H9 (cell line): ENCODE measurements at regions not wholly inside any gene's neighbourhood (a gene's known extent, or its start where the extent isn't known, plus 50 kb on each side); places are given as distances from the start of the nearest gene placed in this dataset.

ENCODE experiments used
- DNase-seq: peaks from one replicate; pipeline ENCODE4 v3.0.0-alpha.2; 2017
- H2AFZ ChIP-seq: one replicate; pipeline ENCODE4 v1.6.1; 2013; ENCODE audit warnings: mild to moderate bottlenecking, low read length, control low read depth, moderate library complexity
- H2AK5ac ChIP-seq: 2 replicates; pipeline ENCODE4 v1.6.1; 2013; ENCODE audit warnings: low read length, control low read depth, mixed read lengths; ENCODE audit not compliant: insufficient read length
- H2BK120ac ChIP-seq: one replicate; pipeline ENCODE4 v1.6.1; 2013; ENCODE audit warnings: low read depth, mild to moderate bottlenecking, low read length, control low read depth, inconsistent platforms; ENCODE audit not compliant: poor library complexity, severe bottlenecking
- H2BK12ac ChIP-seq: 2 replicates; pipeline ENCODE4 v1.6.1; 2013; ENCODE audit warnings: low read length, control low read depth, mixed read lengths, low read depth; ENCODE audit not compliant: insufficient read length
- H2BK15ac ChIP-seq: 2 replicates; pipeline ENCODE4 v1.6.1; 2013; ENCODE audit warnings: low read depth, low read length, control low read depth
- H2BK20ac ChIP-seq: one replicate; pipeline ENCODE4 v1.6.1; 2013; ENCODE audit warnings: low read depth, mild to moderate bottlenecking, low read length, control low read depth, inconsistent platforms; ENCODE audit not compliant: poor library complexity, severe bottlenecking
- H2BK5ac ChIP-seq: 2 replicates; pipeline ENCODE4 v1.6.1; 2013; ENCODE audit warnings: low read length, control low read depth, mixed read lengths; ENCODE audit not compliant: insufficient read length
- H3K14ac ChIP-seq: 2 replicates; pipeline ENCODE4 v1.6.1; 2013; ENCODE audit warnings: low read length, control low read depth; ENCODE audit not compliant: insufficient read depth
- H3K18ac ChIP-seq: 2 replicates; pipeline ENCODE4 v1.6.1; 2013; ENCODE audit warnings: low read depth, mild to moderate bottlenecking, mixed read lengths, low read length, control low read depth; ENCODE audit not compliant: insufficient read length
- H3K23ac ChIP-seq: 2 replicates; pipeline ENCODE4 v1.6.1; 2013; ENCODE audit warnings: low read length, control low read depth, mixed read lengths, low read depth; ENCODE audit not compliant: insufficient read length
- H3K23me2 ChIP-seq: 2 replicates; pipeline ENCODE4 v1.6.1; 2013; ENCODE audit warnings: low read depth, mild to moderate bottlenecking, mixed read lengths, low read length, control low read depth; ENCODE audit not compliant: insufficient read length, poor library complexity, severe bottlenecking
- H3K27ac ChIP-seq: 2 replicates; pipeline ENCODE4 v1.5.1; 2013; ENCODE audit warnings: low read length, control low read depth, mixed read lengths, low read depth; ENCODE audit not compliant: insufficient read length
- H3K27me3 ChIP-seq: 2 replicates; pipeline ENCODE4 v1.6.1; 2013; ENCODE audit warnings: low read length, control low read depth, inconsistent platforms; ENCODE audit not compliant: insufficient read depth
- H3K4ac ChIP-seq: 2 replicates; pipeline ENCODE4 v1.6.1; 2013; ENCODE audit warnings: low read depth, mild to moderate bottlenecking, control low read depth, inconsistent platforms, low read length, moderate library complexity
- H3K4me1 ChIP-seq: 2 replicates; pipeline ENCODE4 v1.6.1; 2013; ENCODE audit warnings: low read length, control low read depth, inconsistent platforms; ENCODE audit not compliant: insufficient read depth
- H3K4me2 ChIP-seq: 2 replicates; pipeline ENCODE4 v1.6.1; 2013; ENCODE audit warnings: low read length, control low read depth, mixed read lengths; ENCODE audit not compliant: insufficient read length, insufficient read depth
- H3K56ac ChIP-seq: 2 replicates; pipeline ENCODE4 v1.6.1; 2013; ENCODE audit warnings: low read depth, mild to moderate bottlenecking, mixed read lengths, low read length, control low read depth; ENCODE audit not compliant: insufficient read length
- H3K79me1 ChIP-seq: 2 replicates; pipeline ENCODE4 v1.6.1; 2013; ENCODE audit warnings: low read depth, mild to moderate bottlenecking, moderate library complexity, low read length, control low read depth, inconsistent platforms; ENCODE audit not compliant: insufficient read depth, poor library complexity, severe bottlenecking
- H3K79me2 ChIP-seq: 2 replicates; pipeline ENCODE4 v1.6.1; 2013; ENCODE audit warnings: low read length, control low read depth, inconsistent platforms; ENCODE audit not compliant: insufficient read depth
- H3K9ac ChIP-seq: 2 replicates; pipeline ENCODE4 v1.6.1; 2013; ENCODE audit warnings: low read length, control low read depth, mixed read lengths; ENCODE audit not compliant: insufficient read length; ENCODE audit errors: extremely low read depth
- H3K9me3 ChIP-seq: one replicate; pipeline ENCODE4 v1.6.1; 2013; ENCODE audit warnings: low read depth, low read length, inconsistent platforms; ENCODE audit not compliant: control insufficient read depth
- H3T11ph ChIP-seq: one replicate; pipeline ENCODE4 v1.6.1; 2013; ENCODE audit warnings: mild to moderate bottlenecking, low read length, control low read depth, inconsistent platforms
- H4K20me1 ChIP-seq: one replicate; pipeline ENCODE4 v1.6.1; 2013; ENCODE audit not compliant: control insufficient read depth, insufficient read length, insufficient read depth
- H4K5ac ChIP-seq: 2 replicates; pipeline ENCODE4 v1.6.1; 2013; ENCODE audit warnings: low read depth, mild to moderate bottlenecking, mixed read lengths, low read length, control low read depth; ENCODE audit not compliant: insufficient read length
- H4K8ac ChIP-seq: replicated peaks from 2 replicates; pipeline ENCODE4 v1.6.1; 2013; ENCODE audit warnings: low read length, control low read depth, mixed read lengths, low read depth; ENCODE audit not compliant: insufficient read length
- H4K91ac ChIP-seq: 2 replicates; pipeline ENCODE4 v1.6.1; 2013; ENCODE audit warnings: low read depth, mild to moderate bottlenecking, moderate library complexity, mixed read lengths, low read length, control low read depth; ENCODE audit not compliant: insufficient read length
- H3K27ac Mint-ChIP-seq, 3 experiments: 2 replicates in 2 of 3; 3 replicates in 1 of 3; pipeline ENCODE4 v1.8.0; 2020 to 2021; ENCODE audit warnings: mixed read lengths in 3 of 3, mild to moderate bottlenecking in 1 of 3, moderate library complexity in 1 of 3
- H3K27me3 Mint-ChIP-seq: 2 replicates; pipeline ENCODE4 v1.8.0; 2021; ENCODE audit warnings: low read depth, mild to moderate bottlenecking, moderate library complexity, mixed read lengths
- H3K36me3 Mint-ChIP-seq, 3 experiments: 2 replicates in 2 of 3; 3 replicates in 1 of 3; pipeline ENCODE4 v1.8.0; 2020 to 2021; ENCODE audit warnings: low read depth in 3 of 3, mixed read lengths in 3 of 3; ENCODE audit not compliant: insufficient read depth in 1 of 3
- H3K4me1 Mint-ChIP-seq, 2 experiments: 2 replicates each; pipeline ENCODE4 v1.8.0; 2020; ENCODE audit warnings: mixed read lengths in 2 of 2
- H3K4me3 Mint-ChIP-seq, 2 experiments: 2 replicates in 1 of 2; 3 replicates in 1 of 2; pipeline ENCODE4 v1.8.0; 2020 to 2021; ENCODE audit warnings: mild to moderate bottlenecking in 2 of 2, mixed read lengths in 2 of 2, moderate library complexity in 1 of 2
- H3K9me3 Mint-ChIP-seq, 2 experiments: 2 replicates in 1 of 2; 3 replicates in 1 of 2; pipeline ENCODE4 v1.8.0; 2020; ENCODE audit warnings: mild to moderate bottlenecking in 2 of 2, mixed read lengths in 2 of 2, moderate library complexity in 1 of 2
- WGBS: extraction: QIAGEN DNeasy Blood & Tissue Kit; methylation state at CpG from one replicate; pipeline ENCODE4 v1.1.7; 2013; ENCODE audit warnings: missing lambda C conversion rate, low lambda C conversion rate, mixed read lengths; ENCODE audit not compliant: insufficient read length; ENCODE audit errors: extremely low coverage; 5-methylcytosine and 5-hydroxymethylcytosine counted together
- TF ChIP-seq, protein P1 (sequence below): fragments of 200-600 bp; sonication (generic); conservative IDR thresholded peaks from 3 replicates; pipeline ENCODE4 v1.8.0; 2021; ENCODE audit warnings: antibody characterized with exemption, mild to moderate bottlenecking

GRCh38 chr2:42868096-42868495 lies 75.7 kb upstream of the HAAO start:
- Histone ChIP-seq H3K79me2 (no peaks in the 10 kb centered on the region), H3K79me1 (no peaks in the 10 kb centered on the region), H2AFZ (no peak overlapping the region), H4K91ac (no peak overlapping the region), H3K14ac (no peak overlapping the region), H3K56ac (no peak overlapping the region), H3K23ac (no peak overlapping the region), H3K27me3 (no peaks in the 10 kb centered on the region), H3K4me2 (no peak overlapping the region), H2BK120ac (no peak overlapping the region), H3K4ac (no peak overlapping the region), H3K9ac (no peak overlapping the region), H3K27ac (no peak overlapping the region), H4K20me1 (no peaks in the 10 kb centered on the region), H4K5ac (no peak overlapping the region), H2BK5ac (no peak overlapping the region), H2BK12ac (no peak overlapping the region), H3T11ph (no peak overlapping the region), H4K8ac (no peak overlapping the region), H2AK5ac (no peak overlapping the region), H3K23me2 (no peaks in the 10 kb centered on the region), H2BK15ac (no peak overlapping the region), H3K18ac (no peak overlapping the region), H3K4me1 (no peaks in the 10 kb centered on the region), H3K9me3 (peaks cover 4% of the 10 kb centered on the region), H2BK20ac (no peak overlapping the region)
- Mint-ChIP-seq H3K36me3 (peaks cover 0 to 14% (median 6%) of the 10 kb centered on the region in 3 experiments; a peak in 5 of 7 replicates), H3K27me3 (no peaks in the 10 kb centered on the region; the same call in 1 of the 2 replicates), H3K4me3 (no peak overlapping the region), H3K9me3 (peaks cover 11 to 16% of the 10 kb centered on the region in 2 experiments), H3K4me1 (no peaks in the 10 kb centered on the region), H3K27ac (no peak overlapping the region)
- no CpG with 5 or more reads among the region's 3 CpGs for WGBS
- no peak for DNase-seq
- TF ChIP-seq, protein P1, sequence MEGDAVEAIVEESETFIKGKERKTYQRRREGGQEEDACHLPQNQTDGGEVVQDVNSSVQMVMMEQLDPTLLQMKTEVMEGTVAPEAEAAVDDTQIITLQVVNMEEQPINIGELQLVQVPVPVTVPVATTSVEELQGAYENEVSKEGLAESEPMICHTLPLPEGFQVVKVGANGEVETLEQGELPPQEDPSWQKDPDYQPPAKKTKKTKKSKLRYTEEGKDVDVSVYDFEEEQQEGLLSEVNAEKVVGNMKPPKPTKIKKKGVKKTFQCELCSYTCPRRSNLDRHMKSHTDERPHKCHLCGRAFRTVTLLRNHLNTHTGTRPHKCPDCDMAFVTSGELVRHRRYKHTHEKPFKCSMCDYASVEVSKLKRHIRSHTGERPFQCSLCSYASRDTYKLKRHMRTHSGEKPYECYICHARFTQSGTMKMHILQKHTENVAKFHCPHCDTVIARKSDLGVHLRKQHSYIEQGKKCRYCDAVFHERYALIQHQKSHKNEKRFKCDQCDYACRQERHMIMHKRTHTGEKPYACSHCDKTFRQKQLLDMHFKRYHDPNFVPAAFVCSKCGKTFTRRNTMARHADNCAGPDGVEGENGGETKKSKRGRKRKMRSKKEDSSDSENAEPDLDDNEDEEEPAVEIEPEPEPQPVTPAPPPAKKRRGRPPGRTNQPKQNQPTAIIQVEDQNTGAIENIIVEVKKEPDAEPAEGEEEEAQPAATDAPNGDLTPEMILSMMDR, result no peak
